SK-N-SH (cell line): ENCODE measurements at regions not wholly inside any gene's neighbourhood (a gene's known extent, or its start where the extent isn't known, plus 50 kb on each side); places are given as distances from the start of the nearest gene placed in this dataset.

Experiments used
- CTCF ChIA-PET: fragments of 300-600, 350-600 bp; formaldehyde crosslinking; extraction: SDS; loops from one replicate; lab custom pipeline; 2021; lab: Yijun Ruan, JAX
- POLR2A ChIA-PET: fragments of 350-600 bp; sonication (Branson Sonifier 250); formaldehyde crosslinking; extraction: SDS; loops from one replicate; lab custom pipeline; 2020; ENCODE audit warnings: antibody characterized with exemption, inconsistent platforms; lab: Yijun Ruan, JAX
- DNase-seq: peaks from one replicate; pipeline ENCODE4 v3.0.0; 2012
- H2AFZ ChIP-seq: fragments of 200-600 bp; sonication (generic); 2 replicates; pipeline ENCODE4 v1.8.1; 2016; ENCODE audit warnings: antibody characterized with exemption, mild to moderate bottlenecking, low read depth
- H3F3A ChIP-seq: fragments of 200-600 bp; sonication (generic); replicated peaks from 2 replicates; pipeline ENCODE3; 2016; ENCODE audit warnings: antibody characterized with exemption, mild to moderate bottlenecking; ENCODE audit not compliant: insufficient read depth
- H3K27ac ChIP-seq, 2 experiments: fragments of 200-500 bp in 1 of 2; fragments of 200-600 bp in 1 of 2; sonication (Bioruptor generic) in 1 of 2; sonication (generic), shearing (Covaris generic) in 1 of 2; 2 replicates each; pipeline versions ENCODE4 v1.5.1 to v1.6.1; 2014 to 2016; ENCODE audit warnings: low read depth in 2 of 2, inconsistent platforms in 1 of 2, low read length in 1 of 2, mild to moderate bottlenecking in 1 of 2, mixed read lengths in 1 of 2
- H3K27me3 ChIP-seq: fragments of 200-600 bp; sonication (generic), shearing (Covaris generic); 2 replicates; pipeline ENCODE4 v1.6.1; 2016; ENCODE audit warnings: mixed run types; ENCODE audit not compliant: insufficient read depth
- H3K36me3 ChIP-seq, 2 experiments: fragments of 200-500 bp in 1 of 2; fragments of 200-600 bp in 1 of 2; sonication (Bioruptor generic) in 1 of 2; sonication (generic) in 1 of 2; replicated peaks in 1 of 2; 2 replicates each; pipeline versions ENCODE3 to v1.5.1; 2014 to 2016; ENCODE audit warnings: low read length in 1 of 2, mild to moderate bottlenecking in 1 of 2; ENCODE audit not compliant: insufficient read depth in 2 of 2, control insufficient read depth in 1 of 2
- H3K4me1 ChIP-seq, 2 experiments: fragments of 200-500 bp in 1 of 2; fragments of 200-600 bp in 1 of 2; sonication (Bioruptor generic) in 1 of 2; sonication (generic), shearing (Covaris generic) in 1 of 2; 2 replicates each; pipeline versions ENCODE4 v1.5.1 to v1.6.1; 2014 to 2016; ENCODE audit warnings: low read depth in 1 of 2, low read length in 1 of 2, mixed run types in 1 of 2; ENCODE audit not compliant: insufficient read depth in 2 of 2, control insufficient read depth in 1 of 2
- H3K4me2 ChIP-seq: fragments of 200-600 bp; sonication (generic), shearing (Covaris generic); 2 replicates; pipeline ENCODE4 v1.6.1; 2017; ENCODE audit warnings: mixed run types
- H3K4me3 ChIP-seq, 2 experiments: fragments of 200-500 bp in 1 of 2; fragments of 200-600 bp in 1 of 2; sonication (Bioruptor generic) in 1 of 2; sonication (generic), shearing (Covaris generic) in 1 of 2; 2 replicates each; pipeline versions ENCODE4 v1.5.1 to v1.8.1; 2014 to 2016; ENCODE audit warnings: low read depth in 2 of 2, inconsistent platforms in 1 of 2, low read length in 1 of 2, mild to moderate bottlenecking in 1 of 2, mixed read lengths in 1 of 2, moderate library complexity in 1 of 2
- H3K79me2 ChIP-seq: fragments of 200-600 bp; sonication (generic); 2 replicates; pipeline ENCODE4 v1.8.1; 2017; ENCODE audit warnings: mild to moderate bottlenecking; ENCODE audit not compliant: insufficient read depth
- H3K9ac ChIP-seq: fragments of 200-600 bp; sonication (generic); 2 replicates; pipeline ENCODE4 v1.6.1; 2017; ENCODE audit warnings: mixed run types
- H3K9me2 ChIP-seq: fragments of 200-600 bp; sonication (generic); 2 replicates; pipeline ENCODE4 v1.6.1; 2017; ENCODE audit warnings: mixed run types
- H3K9me3 ChIP-seq: fragments of 200-600 bp; sonication (generic); 2 replicates; pipeline ENCODE4 v1.6.1; 2017; ENCODE audit warnings: mixed run types, mild to moderate bottlenecking, moderate library complexity
- H4K20me1 ChIP-seq: fragments of 200-600 bp; sonication (generic); 2 replicates; pipeline ENCODE4 v1.6.1; 2017; ENCODE audit warnings: mild to moderate bottlenecking, mixed run types; ENCODE audit not compliant: insufficient read depth
- CHD2 ChIP-seq: fragments of 150-350 bp; IDR thresholded peaks from 2 replicates; pipeline ENCODE4 v1.6.1; 2018; ENCODE audit warnings: low read length; ENCODE audit not compliant: partially characterized antibody
- EZH2phosphoT487 ChIP-seq: fragments of 200-600 bp; sonication (generic); IDR thresholded peaks from 2 replicates; pipeline ENCODE4 v1.6.1; 2017; ENCODE audit warnings: low read depth, mixed run types, mild to moderate bottlenecking, antibody characterized with exemption, moderate library complexity, borderline replicate concordance
- GABPA ChIP-seq: IDR thresholded peaks from 2 replicates; pipeline ENCODE4 v1.4.0; 2012; ENCODE audit warnings: low read depth, mild to moderate bottlenecking
- GATA2 ChIP-seq: sonication (generic); formaldehyde crosslinking; IDR thresholded peaks from 2 replicates; pipeline ENCODE4 v1.5.0; 2020; ENCODE audit warnings: mild to moderate bottlenecking, missing genetic modification reagents
- MXI1 ChIP-seq: IDR thresholded peaks from 2 replicates; pipeline ENCODE4 v1.6.1; 2012; ENCODE audit warnings: mild to moderate bottlenecking, low read depth, low read length, improper control_type of control experiment
- NFIC ChIP-seq: IDR thresholded peaks from 2 replicates; pipeline ENCODE4 v1.4.0; 2012; ENCODE audit warnings: borderline replicate concordance
- POLR2AphosphoS5 ChIP-seq: IDR thresholded peaks from 2 replicates; pipeline ENCODE4 v1.6.1; 2012; ENCODE audit warnings: low read depth, low read length
- RCOR1 ChIP-seq: fragments of 150-350 bp; IDR thresholded peaks from 2 replicates; pipeline ENCODE4 v1.6.1; 2017; ENCODE audit warnings: antibody characterized with exemption, low read length
- RFX5 ChIP-seq: IDR thresholded peaks from 2 replicates; pipeline ENCODE4 v1.6.1; 2012; ENCODE audit warnings: mild to moderate bottlenecking, improper control_type of control experiment, low read length
- SMC3 ChIP-seq: IDR thresholded peaks from 2 replicates; pipeline ENCODE4 v1.6.1; 2012; ENCODE audit warnings: low read depth, low read length, improper control_type of control experiment
- TCF12 ChIP-seq: IDR thresholded peaks from 2 replicates; pipeline ENCODE4 v1.4.0; 2012
- TEAD4 ChIP-seq: IDR thresholded peaks from 2 replicates; pipeline ENCODE4 v1.4.0; 2012; ENCODE audit warnings: mild to moderate bottlenecking, borderline replicate concordance; ENCODE audit not compliant: insufficient read depth
- YY1 ChIP-seq: IDR thresholded peaks from 2 replicates; pipeline ENCODE4 v1.4.0; 2012; ENCODE audit warnings: low read depth, mild to moderate bottlenecking
- WGBS: methylation state at CpG from one replicate; pipeline ENCODE4 v1.1.6; 2017; ENCODE audit warnings: low lambda C conversion rate; 5-methylcytosine and 5-hydroxymethylcytosine counted together
- TF ChIP-seq, protein P1 (sequence below): IDR thresholded peaks from 2 replicates; pipeline ENCODE4 v1.4.0; 2012; ENCODE audit warnings: low read depth, borderline replicate concordance
- TF ChIP-seq, protein P2 (sequence below): fragments of 150-350 bp; IDR thresholded peaks from 2 replicates; pipeline ENCODE4 v1.6.1; 2016; ENCODE audit warnings: mild to moderate bottlenecking, low read depth, low read length
- TF ChIP-seq, protein P3 (sequence below): fragments of 150-350 bp; IDR thresholded peaks from 2 replicates; pipeline ENCODE4 v1.6.1; 2017; ENCODE audit warnings: antibody characterized with exemption, low read length, low read depth, borderline replicate concordance
- TF ChIP-seq, protein P4 (sequence below): IDR thresholded peaks from 2 replicates; pipeline ENCODE4 v1.6.1; 2012; ENCODE audit warnings: mild to moderate bottlenecking, low read depth, low read length, moderate library complexity
- TF ChIP-seq, protein P5 (sequence below): fragments of 200-600 bp; sonication (generic); IDR thresholded peaks from 2 replicates; pipeline ENCODE4 v1.6.1; 2017; ENCODE audit warnings: antibody characterized with exemption, mild to moderate bottlenecking, moderate library complexity

DNA sequence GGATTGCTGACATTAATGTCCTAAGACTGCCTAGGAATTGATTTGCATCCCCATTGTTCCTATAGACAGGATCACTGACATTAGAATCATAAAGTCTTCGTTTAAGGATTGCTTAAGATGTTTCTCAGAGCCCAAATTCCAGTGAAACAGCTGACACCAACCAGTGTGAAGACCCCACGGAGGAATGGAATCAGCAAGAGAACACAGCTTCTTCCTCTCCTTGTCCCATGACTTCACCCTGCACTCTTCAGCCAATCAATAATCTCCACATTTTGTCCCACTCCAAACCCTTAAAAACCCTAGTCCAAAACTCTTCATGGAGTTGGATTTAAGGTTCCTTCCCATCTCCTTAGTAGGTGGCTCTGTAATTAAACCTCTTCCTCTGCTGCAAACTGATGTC is 157.0 kb upstream of the NDUFV2 start:
- Histone ChIP-seq H3K79me2 (no peaks in the 10 kb centered on the region), H3K9me2 (no peaks in the 10 kb centered on the region), H3K27ac (peak overlapping the region in 1 of 2 experiments; percentile 94; a peak in 2 of 4 replicates), H2AFZ (no peak overlapping the region), H3K36me3 (no peaks in the 10 kb centered on the region), H3K9ac (peak overlapping the region; percentile 40; the same call in 1 of the 2 replicates), H3K4me2 (peak overlapping the region; percentile 18; the same call in 1 of the 2 replicates), H3K9me3 (no peaks in the 10 kb centered on the region; the same call in 1 of the 2 replicates), H4K20me1 (no peaks in the 10 kb centered on the region), H3K27me3 (no peaks in the 10 kb centered on the region), H3K4me1 (peaks cover 16 to 39% of the 10 kb centered on the region in 2 experiments), H3K4me3 (no peak overlapping the region), H3F3A (peaks cover 52% of the 10 kb centered on the region)
- DNase-seq = no peak
- POLR2A ChIA-PET = no interaction called here
- CTCF ChIA-PET = no interaction called here
- TF ChIP-seq EZH2phosphoT487 = no peak
- TF ChIP-seq, protein P1, sequence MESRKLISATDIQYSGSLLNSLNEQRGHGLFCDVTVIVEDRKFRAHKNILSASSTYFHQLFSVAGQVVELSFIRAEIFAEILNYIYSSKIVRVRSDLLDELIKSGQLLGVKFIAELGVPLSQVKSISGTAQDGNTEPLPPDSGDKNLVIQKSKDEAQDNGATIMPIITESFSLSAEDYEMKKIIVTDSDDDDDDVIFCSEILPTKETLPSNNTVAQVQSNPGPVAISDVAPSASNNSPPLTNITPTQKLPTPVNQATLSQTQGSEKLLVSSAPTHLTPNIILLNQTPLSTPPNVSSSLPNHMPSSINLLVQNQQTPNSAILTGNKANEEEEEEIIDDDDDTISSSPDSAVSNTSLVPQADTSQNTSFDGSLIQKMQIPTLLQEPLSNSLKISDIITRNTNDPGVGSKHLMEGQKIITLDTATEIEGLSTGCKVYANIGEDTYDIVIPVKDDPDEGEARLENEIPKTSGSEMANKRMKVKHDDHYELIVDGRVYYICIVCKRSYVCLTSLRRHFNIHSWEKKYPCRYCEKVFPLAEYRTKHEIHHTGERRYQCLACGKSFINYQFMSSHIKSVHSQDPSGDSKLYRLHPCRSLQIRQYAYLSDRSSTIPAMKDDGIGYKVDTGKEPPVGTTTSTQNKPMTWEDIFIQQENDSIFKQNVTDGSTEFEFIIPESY = no peak
- TF ChIP-seq RCOR1 = no peak
- no peak for TF ChIP-seq POLR2AphosphoS5
- TF ChIP-seq RFX5 = no peak
- TF ChIP-seq GATA2 (CRISPR knock-in tag) = no peak
- TF ChIP-seq NFIC = no peak
- TF ChIP-seq, protein P2, sequence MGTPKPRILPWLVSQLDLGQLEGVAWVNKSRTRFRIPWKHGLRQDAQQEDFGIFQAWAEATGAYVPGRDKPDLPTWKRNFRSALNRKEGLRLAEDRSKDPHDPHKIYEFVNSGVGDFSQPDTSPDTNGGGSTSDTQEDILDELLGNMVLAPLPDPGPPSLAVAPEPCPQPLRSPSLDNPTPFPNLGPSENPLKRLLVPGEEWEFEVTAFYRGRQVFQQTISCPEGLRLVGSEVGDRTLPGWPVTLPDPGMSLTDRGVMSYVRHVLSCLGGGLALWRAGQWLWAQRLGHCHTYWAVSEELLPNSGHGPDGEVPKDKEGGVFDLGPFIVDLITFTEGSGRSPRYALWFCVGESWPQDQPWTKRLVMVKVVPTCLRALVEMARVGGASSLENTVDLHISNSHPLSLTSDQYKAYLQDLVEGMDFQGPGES = no peak
- TF ChIP-seq MXI1 = no peak
- TF ChIP-seq, protein P3, sequence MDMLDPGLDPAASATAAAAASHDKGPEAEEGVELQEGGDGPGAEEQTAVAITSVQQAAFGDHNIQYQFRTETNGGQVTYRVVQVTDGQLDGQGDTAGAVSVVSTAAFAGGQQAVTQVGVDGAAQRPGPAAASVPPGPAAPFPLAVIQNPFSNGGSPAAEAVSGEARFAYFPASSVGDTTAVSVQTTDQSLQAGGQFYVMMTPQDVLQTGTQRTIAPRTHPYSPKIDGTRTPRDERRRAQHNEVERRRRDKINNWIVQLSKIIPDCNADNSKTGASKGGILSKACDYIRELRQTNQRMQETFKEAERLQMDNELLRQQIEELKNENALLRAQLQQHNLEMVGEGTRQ = no peak
- TF ChIP-seq, protein P4, sequence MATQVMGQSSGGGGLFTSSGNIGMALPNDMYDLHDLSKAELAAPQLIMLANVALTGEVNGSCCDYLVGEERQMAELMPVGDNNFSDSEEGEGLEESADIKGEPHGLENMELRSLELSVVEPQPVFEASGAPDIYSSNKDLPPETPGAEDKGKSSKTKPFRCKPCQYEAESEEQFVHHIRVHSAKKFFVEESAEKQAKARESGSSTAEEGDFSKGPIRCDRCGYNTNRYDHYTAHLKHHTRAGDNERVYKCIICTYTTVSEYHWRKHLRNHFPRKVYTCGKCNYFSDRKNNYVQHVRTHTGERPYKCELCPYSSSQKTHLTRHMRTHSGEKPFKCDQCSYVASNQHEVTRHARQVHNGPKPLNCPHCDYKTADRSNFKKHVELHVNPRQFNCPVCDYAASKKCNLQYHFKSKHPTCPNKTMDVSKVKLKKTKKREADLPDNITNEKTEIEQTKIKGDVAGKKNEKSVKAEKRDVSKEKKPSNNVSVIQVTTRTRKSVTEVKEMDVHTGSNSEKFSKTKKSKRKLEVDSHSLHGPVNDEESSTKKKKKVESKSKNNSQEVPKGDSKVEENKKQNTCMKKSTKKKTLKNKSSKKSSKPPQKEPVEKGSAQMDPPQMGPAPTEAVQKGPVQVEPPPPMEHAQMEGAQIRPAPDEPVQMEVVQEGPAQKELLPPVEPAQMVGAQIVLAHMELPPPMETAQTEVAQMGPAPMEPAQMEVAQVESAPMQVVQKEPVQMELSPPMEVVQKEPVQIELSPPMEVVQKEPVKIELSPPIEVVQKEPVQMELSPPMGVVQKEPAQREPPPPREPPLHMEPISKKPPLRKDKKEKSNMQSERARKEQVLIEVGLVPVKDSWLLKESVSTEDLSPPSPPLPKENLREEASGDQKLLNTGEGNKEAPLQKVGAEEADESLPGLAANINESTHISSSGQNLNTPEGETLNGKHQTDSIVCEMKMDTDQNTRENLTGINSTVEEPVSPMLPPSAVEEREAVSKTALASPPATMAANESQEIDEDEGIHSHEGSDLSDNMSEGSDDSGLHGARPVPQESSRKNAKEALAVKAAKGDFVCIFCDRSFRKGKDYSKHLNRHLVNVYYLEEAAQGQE = no peak
- no peak for TF ChIP-seq CHD2
- no peak for TF ChIP-seq TCF12
- TF ChIP-seq TEAD4 = no peak
- no peak for TF ChIP-seq GABPA
- no peak for TF ChIP-seq YY1
- TF ChIP-seq, protein P5, sequence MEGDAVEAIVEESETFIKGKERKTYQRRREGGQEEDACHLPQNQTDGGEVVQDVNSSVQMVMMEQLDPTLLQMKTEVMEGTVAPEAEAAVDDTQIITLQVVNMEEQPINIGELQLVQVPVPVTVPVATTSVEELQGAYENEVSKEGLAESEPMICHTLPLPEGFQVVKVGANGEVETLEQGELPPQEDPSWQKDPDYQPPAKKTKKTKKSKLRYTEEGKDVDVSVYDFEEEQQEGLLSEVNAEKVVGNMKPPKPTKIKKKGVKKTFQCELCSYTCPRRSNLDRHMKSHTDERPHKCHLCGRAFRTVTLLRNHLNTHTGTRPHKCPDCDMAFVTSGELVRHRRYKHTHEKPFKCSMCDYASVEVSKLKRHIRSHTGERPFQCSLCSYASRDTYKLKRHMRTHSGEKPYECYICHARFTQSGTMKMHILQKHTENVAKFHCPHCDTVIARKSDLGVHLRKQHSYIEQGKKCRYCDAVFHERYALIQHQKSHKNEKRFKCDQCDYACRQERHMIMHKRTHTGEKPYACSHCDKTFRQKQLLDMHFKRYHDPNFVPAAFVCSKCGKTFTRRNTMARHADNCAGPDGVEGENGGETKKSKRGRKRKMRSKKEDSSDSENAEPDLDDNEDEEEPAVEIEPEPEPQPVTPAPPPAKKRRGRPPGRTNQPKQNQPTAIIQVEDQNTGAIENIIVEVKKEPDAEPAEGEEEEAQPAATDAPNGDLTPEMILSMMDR = no peak
- no peak for TF ChIP-seq SMC3
- 44% methylated on average over 2 of the region's 2 CpGs for WGBS
